ENCODE measurements at regions not wholly inside any gene's neighbourhood (a gene's known extent, or its start where the extent isn't known, plus 50 kb on each side); places are given as distances from the start of the nearest gene placed in this dataset.
A peak's percentile ranks its signal among the peaks of the same experiment; 100 is the strongest.
"Not testable (repeated sequence)": the region's sequence is repeated elsewhere in the genome, so short reads cannot be mapped to it uniquely, and the experiment has no call there.

DNA sequence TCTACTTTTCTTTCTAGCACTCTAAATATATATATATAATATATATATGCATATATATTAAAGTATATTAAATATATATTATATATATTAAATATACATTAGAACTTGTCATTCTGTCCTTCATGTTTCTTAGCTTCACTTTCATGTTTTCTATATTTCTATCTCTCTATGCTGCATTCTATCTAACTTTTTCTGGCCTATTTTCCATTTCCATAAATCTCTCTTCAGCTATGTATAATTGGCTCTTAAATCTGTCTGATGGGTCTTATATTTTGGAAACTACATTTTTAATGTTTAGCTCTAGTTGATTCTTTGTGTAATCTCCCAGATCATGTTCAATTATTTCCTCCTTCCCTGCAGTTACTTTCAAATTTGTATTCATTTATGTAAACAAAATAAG, 72.2 kb downstream of the MTNR1B start:
- Histone ChIP-seq H3K4me1 (ENCODE audit: control insufficient read depth, extremely low read depth, insufficient read depth, low read length) (no peaks in the 10 kb centered on the region), H3K27ac (ENCODE audit: insufficient read depth, low read length) (no peak overlapping the region), H3K9ac (ENCODE audit: insufficient read depth, low read length) (no peak overlapping the region), H4K20me1 (ENCODE audit: control insufficient read depth, extremely low read depth, insufficient read depth, low read length) (no peaks in the 10 kb centered on the region), H3K9me3 (ENCODE audit: control insufficient read depth, insufficient read depth, low read depth, low read length) (no peaks in the 10 kb centered on the region), H3K4me2 (ENCODE audit: extremely low read depth, insufficient read depth, low read length) (no peak overlapping the region), H3K27me3 (ENCODE audit: control insufficient read depth, insufficient read depth, low read length) (no peaks in the 10 kb centered on the region), H3K79me2 (ENCODE audit: control insufficient read depth, insufficient read depth, low read length) (no peaks in the 10 kb centered on the region), H2AFZ (ENCODE audit: low read length) (no peak overlapping the region), H3K4me3 (replicated peaks in 1 of 4; ENCODE audit: control extremely low read depth in 1 of 4, insufficient read depth in 1 of 4, low read depth in 3 of 4, low read length in 4 of 4) (no peak overlapping the region), H3K36me3 (ENCODE audit: control insufficient read depth, insufficient read depth, low read length) (no peaks in the 10 kb centered on the region)
- no peak for TF ChIP-seq EZH2 (IDR thresholded peaks at IDR 0.05; ENCODE audit: low read length, missing control alignments)
- TF ChIP-seq, protein P1, sequence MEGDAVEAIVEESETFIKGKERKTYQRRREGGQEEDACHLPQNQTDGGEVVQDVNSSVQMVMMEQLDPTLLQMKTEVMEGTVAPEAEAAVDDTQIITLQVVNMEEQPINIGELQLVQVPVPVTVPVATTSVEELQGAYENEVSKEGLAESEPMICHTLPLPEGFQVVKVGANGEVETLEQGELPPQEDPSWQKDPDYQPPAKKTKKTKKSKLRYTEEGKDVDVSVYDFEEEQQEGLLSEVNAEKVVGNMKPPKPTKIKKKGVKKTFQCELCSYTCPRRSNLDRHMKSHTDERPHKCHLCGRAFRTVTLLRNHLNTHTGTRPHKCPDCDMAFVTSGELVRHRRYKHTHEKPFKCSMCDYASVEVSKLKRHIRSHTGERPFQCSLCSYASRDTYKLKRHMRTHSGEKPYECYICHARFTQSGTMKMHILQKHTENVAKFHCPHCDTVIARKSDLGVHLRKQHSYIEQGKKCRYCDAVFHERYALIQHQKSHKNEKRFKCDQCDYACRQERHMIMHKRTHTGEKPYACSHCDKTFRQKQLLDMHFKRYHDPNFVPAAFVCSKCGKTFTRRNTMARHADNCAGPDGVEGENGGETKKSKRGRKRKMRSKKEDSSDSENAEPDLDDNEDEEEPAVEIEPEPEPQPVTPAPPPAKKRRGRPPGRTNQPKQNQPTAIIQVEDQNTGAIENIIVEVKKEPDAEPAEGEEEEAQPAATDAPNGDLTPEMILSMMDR (conservative IDR thresholded peaks at IDR 0.05 in 1 of 2, IDR thresholded peaks at IDR 0.05 in 1 of 2; ENCODE audit: low read depth in 1 of 2, low read length in 2 of 2), result no peak
- no peak for DNase-seq (ENCODE audit: low read depth in 2 of 2)

DNA sequence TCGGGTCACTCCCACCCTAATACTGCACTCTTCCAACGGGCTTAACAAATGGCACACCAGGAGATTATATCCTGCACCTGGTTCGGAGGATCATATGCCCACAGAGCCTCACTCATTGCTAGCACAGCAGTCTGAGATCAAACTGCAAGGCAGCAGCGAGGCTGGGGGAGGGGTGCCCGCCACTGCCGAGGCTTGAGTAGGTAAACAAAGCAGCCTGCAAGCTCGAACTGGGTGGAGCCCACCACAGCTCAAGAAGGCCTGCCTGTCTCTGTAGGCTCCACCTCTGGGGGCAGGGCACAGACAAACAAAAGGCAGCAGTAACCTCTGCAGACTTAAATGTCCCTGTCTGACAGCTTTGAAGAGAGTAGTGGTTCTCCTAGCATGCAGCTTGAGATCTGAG, 73.7 kb downstream of the MTNR1B start:
- H3K36me3 ChIP-seq (ENCODE audit: control insufficient read depth, insufficient read depth, low read length); H2AFZ ChIP-seq (ENCODE audit: low read length); H3K27ac ChIP-seq (ENCODE audit: insufficient read depth, low read length); DNase-seq (ENCODE audit: low read depth in 2 of 2); H3K27me3 ChIP-seq (ENCODE audit: control insufficient read depth, insufficient read depth, low read length); H3K9me3 ChIP-seq (ENCODE audit: control insufficient read depth, insufficient read depth, low read depth, low read length); H3K4me1 ChIP-seq (ENCODE audit: control insufficient read depth, extremely low read depth, insufficient read depth, low read length); H3K4me2 ChIP-seq (ENCODE audit: extremely low read depth, insufficient read depth, low read length); H3K4me3 ChIP-seq (replicated peaks in 1 of 4; ENCODE audit: control extremely low read depth in 1 of 4, insufficient read depth in 1 of 4, low read depth in 3 of 4, low read length in 4 of 4); H4K20me1 ChIP-seq (ENCODE audit: control insufficient read depth, extremely low read depth, insufficient read depth, low read length); H3K9ac ChIP-seq (ENCODE audit: insufficient read depth, low read length); H3K79me2 ChIP-seq (ENCODE audit: control insufficient read depth, insufficient read depth, low read length): not testable (repeated sequence)

DNA sequence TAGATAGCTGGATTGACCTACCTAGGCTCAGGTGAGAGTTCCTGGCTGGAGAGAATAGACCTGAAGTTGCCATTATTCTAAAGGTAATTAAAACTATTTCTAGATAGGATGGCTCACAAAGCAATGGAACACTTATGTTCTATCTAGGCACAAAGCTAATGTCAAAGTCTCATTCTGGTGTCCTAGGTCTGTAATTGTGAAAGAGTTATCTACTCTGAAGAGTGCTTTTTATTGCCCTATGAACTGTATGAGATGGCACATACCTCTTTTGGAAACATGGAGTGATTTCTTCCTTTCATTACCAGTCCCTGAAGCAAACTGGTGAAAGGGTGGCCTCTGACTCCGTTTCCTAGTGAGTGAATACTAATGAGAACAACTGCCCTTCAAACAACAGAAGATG, 80.3 kb downstream of the MTNR1B start:
- no peaks in the 10 kb centered on the region for H3K36me3 ChIP-seq (ENCODE audit: control insufficient read depth, insufficient read depth, low read length)
- peaks cover 12% of the 10 kb centered on the region for H3K4me1 ChIP-seq (ENCODE audit: control insufficient read depth, extremely low read depth, insufficient read depth, low read length)
- H3K27me3 ChIP-seq (ENCODE audit: control insufficient read depth, insufficient read depth, low read length), result no peaks in the 10 kb centered on the region
- no peak overlapping the region for H3K4me3 ChIP-seq (replicated peaks in 1 of 4; ENCODE audit: control extremely low read depth in 1 of 4, insufficient read depth in 1 of 4, low read depth in 3 of 4, low read length in 4 of 4)
- no peak for TF ChIP-seq EZH2 (IDR thresholded peaks at IDR 0.05; ENCODE audit: low read length, missing control alignments)
- H2AFZ ChIP-seq (ENCODE audit: low read length), result no peak overlapping the region
- no peak overlapping the region for H3K4me2 ChIP-seq (ENCODE audit: extremely low read depth, insufficient read depth, low read length)
- H3K9ac ChIP-seq (ENCODE audit: insufficient read depth, low read length), result no peak overlapping the region
- H3K9me3 ChIP-seq (ENCODE audit: control insufficient read depth, insufficient read depth, low read depth, low read length), result no peaks in the 10 kb centered on the region
- DNase-seq (ENCODE audit: low read depth in 2 of 2), result no peak
- no peaks in the 10 kb centered on the region for H4K20me1 ChIP-seq (ENCODE audit: control insufficient read depth, extremely low read depth, insufficient read depth, low read length)
- no peaks in the 10 kb centered on the region for H3K79me2 ChIP-seq (ENCODE audit: control insufficient read depth, insufficient read depth, low read length)
- H3K27ac ChIP-seq (ENCODE audit: insufficient read depth, low read length), result no peak overlapping the region

DNA sequence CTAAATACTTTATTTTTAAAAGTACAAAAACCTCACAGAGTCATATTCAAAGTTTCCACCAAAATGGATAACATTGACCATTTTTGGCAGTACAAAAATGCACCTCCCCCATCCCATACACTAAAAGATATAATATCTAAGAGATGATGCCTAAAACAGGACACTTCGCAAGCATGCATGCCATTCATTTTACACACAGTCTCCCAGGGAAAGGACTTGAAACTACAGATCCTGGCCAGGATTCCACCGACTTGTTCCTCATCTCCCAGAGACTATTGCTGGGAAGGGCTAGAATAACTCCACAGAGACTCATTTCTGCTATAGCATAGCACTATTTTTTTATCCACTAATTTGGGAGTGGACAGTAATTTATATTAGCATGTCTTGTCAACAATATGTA, 81.7 kb downstream of the MTNR1B start:
- TF ChIP-seq, protein P1 (conservative IDR thresholded peaks at IDR 0.05 in 1 of 2, IDR thresholded peaks at IDR 0.05 in 1 of 2; ENCODE audit: low read depth in 1 of 2, low read length in 2 of 2), result no peak
- no peak for TF ChIP-seq EZH2 (IDR thresholded peaks at IDR 0.05; ENCODE audit: low read length, missing control alignments)
- Histone ChIP-seq H4K20me1 (ENCODE audit: control insufficient read depth, extremely low read depth, insufficient read depth, low read length) (no peaks in the 10 kb centered on the region), H3K4me3 (replicated peaks in 1 of 4; ENCODE audit: control extremely low read depth in 1 of 4, insufficient read depth in 1 of 4, low read depth in 3 of 4, low read length in 4 of 4) (no peak overlapping the region), H3K36me3 (ENCODE audit: control insufficient read depth, insufficient read depth, low read length) (no peaks in the 10 kb centered on the region), H2AFZ (ENCODE audit: low read length) (no peak overlapping the region), H3K79me2 (ENCODE audit: control insufficient read depth, insufficient read depth, low read length) (no peaks in the 10 kb centered on the region), H3K9ac (ENCODE audit: insufficient read depth, low read length) (no peak overlapping the region), H3K27me3 (ENCODE audit: control insufficient read depth, insufficient read depth, low read length) (no peaks in the 10 kb centered on the region), H3K4me2 (ENCODE audit: extremely low read depth, insufficient read depth, low read length) (no peak overlapping the region), H3K27ac (ENCODE audit: insufficient read depth, low read length) (no peak overlapping the region), H3K4me1 (ENCODE audit: control insufficient read depth, extremely low read depth, insufficient read depth, low read length) (peaks cover 12% of the 10 kb centered on the region), H3K9me3 (ENCODE audit: control insufficient read depth, insufficient read depth, low read depth, low read length) (no peaks in the 10 kb centered on the region)
- peak; percentile 51 to 76 for DNase-seq (ENCODE audit: low read depth in 2 of 2)

Measured in fibroblast of lung (primary cell).